DND-41 (cell line): ENCODE measurements at regions not wholly inside any gene's neighbourhood (a gene's known extent, or its start where the extent isn't known, plus 50 kb on each side); places are given as distances from the start of the nearest gene placed in this dataset.

Experiments
- CTCF ChIP-seq: IDR thresholded peaks from 2 replicates; pipeline ENCODE4 v1.5.1; 2012; ENCODE audit warnings: borderline replicate concordance, low read length, moderate library complexity, mild to moderate bottlenecking; ENCODE audit not compliant: poor library complexity, severe bottlenecking; ENCODE audit errors: extremely low read depth
- EZH2 ChIP-seq: IDR thresholded peaks from 3 replicates; pipeline ENCODE4 v1.6.1; 2012; ENCODE audit warnings: borderline replicate concordance, low read depth, mild to moderate bottlenecking, moderate library complexity, low read length, inconsistent platforms; ENCODE audit not compliant: severe bottlenecking

- TF ChIP-seq CTCF (no peak), EZH2 (no peak)
Observed at GRCh38 chr13:107883561-107884175, 331.7 kb downstream of the LIG4 start.
